WTC11 (cell line): ENCODE measurements at regions not wholly inside any gene's neighbourhood (a gene's known extent, or its start where the extent isn't known, plus 50 kb on each side); places are given as distances from the start of the nearest gene placed in this dataset.

Experiments
- ATAC-seq: fragments of 200-7000 bp; cut with Tn5 transposase; 2 replicates; pipeline ENCODE4 v1.10.0; 2021; ENCODE audit warnings: mild to moderate bottlenecking, moderate library complexity
- CTCF ChIA-PET: fragments of 300-600 bp; sonication (Branson Sonifier 250); formaldehyde crosslinking; loops from one replicate; lab custom pipeline; 2021; ENCODE audit warnings: antibody characterized with exemption; lab: Charles Lee
- POLR2A ChIA-PET: fragments of 350-600 bp; sonication (Branson Sonifier 250); formaldehyde crosslinking; loops from one replicate; lab custom pipeline; 2021; ENCODE audit warnings: antibody characterized with exemption; lab: Charles Lee
- DNase-seq: peaks from one replicate; pipeline ENCODE4 v3.0.0; 2021; ENCODE audit warnings: low spot score
- H3K27ac Mint-ChIP-seq: 2 replicates; pipeline ENCODE4 v1.8.0; 2021; ENCODE audit warnings: mixed read lengths
- H3K27me3 Mint-ChIP-seq: 2 replicates; pipeline ENCODE4 v1.8.0; 2021; ENCODE audit warnings: low read depth, mild to moderate bottlenecking, moderate library complexity, mixed read lengths
- H3K36me3 Mint-ChIP-seq: 2 replicates; pipeline ENCODE4 v1.8.0; 2021; ENCODE audit warnings: mixed read lengths
- H3K4me1 Mint-ChIP-seq: 2 replicates; pipeline ENCODE4 v1.8.0; 2022; ENCODE audit warnings: mixed read lengths
- H3K4me3 Mint-ChIP-seq: 2 replicates; pipeline ENCODE4 v1.8.0; 2021; ENCODE audit warnings: mild to moderate bottlenecking, moderate library complexity, mixed read lengths
- H3K9me3 Mint-ChIP-seq: 2 replicates; pipeline ENCODE4 v1.8.0; 2021; ENCODE audit warnings: mixed read lengths
- GABPB1 ChIP-seq: sonication (generic); formaldehyde crosslinking; IDR thresholded peaks from 2 replicates; pipeline ENCODE4 v1.8.1; 2023; ENCODE audit warnings: mild to moderate bottlenecking, missing genetic modification reagents
- GRHL2 ChIP-seq: fragments of 250-450 bp; sonication (Bioruptor Pico); IDR thresholded peaks from 2 replicates; pipeline ENCODE4 v1.8.0; 2022; ENCODE audit warnings: mild to moderate bottlenecking, moderate library complexity; ENCODE audit not compliant: insufficient replicate concordance, severe bottlenecking
- JAZF1 ChIP-seq: fragments of 250-450 bp; sonication (Bioruptor Pico); IDR thresholded peaks from 2 replicates; pipeline ENCODE4 v1.9.0; 2021; ENCODE audit warnings: moderate library complexity, mild to moderate bottlenecking, inconsistent platforms
- MXD4 ChIP-seq: fragments of 250-450 bp; sonication (Bioruptor Pico); IDR thresholded peaks from 2 replicates; pipeline ENCODE4 v1.8.0; 2021; ENCODE audit warnings: mild to moderate bottlenecking, moderate library complexity, borderline replicate concordance
- NFYB ChIP-seq: sonication (generic); formaldehyde crosslinking; conservative IDR thresholded peaks from 2 replicates; pipeline ENCODE4 v1.8.0; 2022; ENCODE audit warnings: low read depth, missing genetic modification reagents
- SMAD4 ChIP-seq: sonication (generic); formaldehyde crosslinking; IDR thresholded peaks from 2 replicates; pipeline ENCODE4 v1.8.0; 2022; ENCODE audit warnings: mild to moderate bottlenecking, missing genetic modification reagents
- TF ChIP-seq, protein P1 (sequence below): sonication (generic); formaldehyde crosslinking; IDR thresholded peaks from 2 replicates; pipeline ENCODE4 v1.8.0; 2022; ENCODE audit warnings: missing genetic modification reagents
- TF ChIP-seq, protein P2 (sequence below): sonication (generic); formaldehyde crosslinking; IDR thresholded peaks from 2 replicates; pipeline ENCODE4 v1.8.1; 2023; ENCODE audit warnings: mild to moderate bottlenecking, missing genetic modification reagents, moderate library complexity
- TF ChIP-seq, protein P3 (sequence below): fragments of 250-450 bp; sonication (Bioruptor Pico); IDR thresholded peaks from 2 replicates; pipeline ENCODE4 v2.1.2; 2022; ENCODE audit warnings: mild to moderate bottlenecking, moderate library complexity
- TF ChIP-seq, protein P4 (sequence below): sonication (generic); formaldehyde crosslinking; IDR thresholded peaks from 2 replicates; pipeline ENCODE4 v1.8.0; 2023; ENCODE audit warnings: missing genetic modification reagents
- TF ChIP-seq, protein P5 (sequence below): fragments of 250-450 bp; sonication (Bioruptor Pico); IDR thresholded peaks from 2 replicates; pipeline ENCODE4 v1.9.0; 2021; ENCODE audit warnings: mild to moderate bottlenecking, borderline replicate concordance
- TF ChIP-seq, protein P6 (sequence below): fragments of 250-450 bp; sonication (Bioruptor Pico); conservative IDR thresholded peaks from 2 replicates; pipeline ENCODE4 v1.9.0; 2021; ENCODE audit warnings: mild to moderate bottlenecking
- TF ChIP-seq, protein P7 (sequence below): sonication (generic); formaldehyde crosslinking; IDR thresholded peaks from 2 replicates; pipeline ENCODE4 v1.8.1; 2023; ENCODE audit warnings: mild to moderate bottlenecking, missing genetic modification reagents
- TF ChIP-seq, protein P8 (sequence below): sonication (generic); formaldehyde crosslinking; IDR thresholded peaks from 2 replicates; pipeline ENCODE4 v1.8.0; 2022; ENCODE audit warnings: mild to moderate bottlenecking, missing genetic modification reagents

DNA sequence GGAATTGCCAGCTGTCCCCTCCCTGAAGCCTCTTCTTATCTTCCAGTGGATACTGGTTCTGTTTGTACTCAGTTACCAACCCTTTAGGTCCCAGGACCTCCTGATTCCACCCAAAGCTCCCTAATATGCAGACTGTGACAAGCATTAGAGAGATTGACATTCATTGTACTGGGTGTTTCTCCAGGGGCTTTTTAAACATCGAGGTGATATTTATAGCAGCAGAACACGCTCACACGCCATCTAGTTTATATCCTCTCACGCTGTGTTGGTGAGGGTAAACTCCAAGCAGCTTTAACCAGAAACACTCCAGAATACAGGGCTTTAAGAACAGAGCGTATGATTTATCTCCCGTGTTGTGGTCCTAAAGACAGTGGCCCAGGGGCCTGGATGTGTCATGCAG, 238.4 kb downstream of the IRF8 start (continued):
- TF ChIP-seq, protein P1, sequence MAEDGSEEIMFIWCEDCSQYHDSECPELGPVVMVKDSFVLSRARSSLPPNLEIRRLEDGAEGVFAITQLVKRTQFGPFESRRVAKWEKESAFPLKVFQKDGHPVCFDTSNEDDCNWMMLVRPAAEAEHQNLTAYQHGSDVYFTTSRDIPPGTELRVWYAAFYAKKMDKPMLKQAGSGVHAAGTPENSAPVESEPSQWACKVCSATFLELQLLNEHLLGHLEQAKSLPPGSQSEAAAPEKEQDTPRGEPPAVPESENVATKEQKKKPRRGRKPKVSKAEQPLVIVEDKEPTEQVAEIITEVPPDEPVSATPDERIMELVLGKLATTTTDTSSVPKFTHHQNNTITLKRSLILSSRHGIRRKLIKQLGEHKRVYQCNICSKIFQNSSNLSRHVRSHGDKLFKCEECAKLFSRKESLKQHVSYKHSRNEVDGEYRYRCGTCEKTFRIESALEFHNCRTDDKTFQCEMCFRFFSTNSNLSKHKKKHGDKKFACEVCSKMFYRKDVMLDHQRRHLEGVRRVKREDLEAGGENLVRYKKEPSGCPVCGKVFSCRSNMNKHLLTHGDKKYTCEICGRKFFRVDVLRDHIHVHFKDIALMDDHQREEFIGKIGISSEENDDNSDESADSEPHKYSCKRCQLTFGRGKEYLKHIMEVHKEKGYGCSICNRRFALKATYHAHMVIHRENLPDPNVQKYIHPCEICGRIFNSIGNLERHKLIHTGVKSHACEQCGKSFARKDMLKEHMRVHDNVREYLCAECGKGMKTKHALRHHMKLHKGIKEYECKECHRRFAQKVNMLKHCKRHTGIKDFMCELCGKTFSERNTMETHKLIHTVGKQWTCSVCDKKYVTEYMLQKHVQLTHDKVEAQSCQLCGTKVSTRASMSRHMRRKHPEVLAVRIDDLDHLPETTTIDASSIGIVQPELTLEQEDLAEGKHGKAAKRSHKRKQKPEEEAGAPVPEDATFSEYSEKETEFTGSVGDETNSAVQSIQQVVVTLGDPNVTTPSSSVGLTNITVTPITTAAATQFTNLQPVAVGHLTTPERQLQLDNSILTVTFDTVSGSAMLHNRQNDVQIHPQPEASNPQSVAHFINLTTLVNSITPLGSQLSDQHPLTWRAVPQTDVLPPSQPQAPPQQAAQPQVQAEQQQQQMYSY (CRISPR knock-in tag) = no peak
- TF ChIP-seq, protein P2, sequence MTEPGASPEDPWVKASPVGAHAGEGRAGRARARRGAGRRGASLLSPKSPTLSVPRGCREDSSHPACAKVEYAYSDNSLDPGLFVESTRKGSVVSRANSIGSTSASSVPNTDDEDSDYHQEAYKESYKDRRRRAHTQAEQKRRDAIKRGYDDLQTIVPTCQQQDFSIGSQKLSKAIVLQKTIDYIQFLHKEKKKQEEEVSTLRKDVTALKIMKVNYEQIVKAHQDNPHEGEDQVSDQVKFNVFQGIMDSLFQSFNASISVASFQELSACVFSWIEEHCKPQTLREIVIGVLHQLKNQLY (CRISPR knock-in tag) = no peak
- TF ChIP-seq, protein P3, sequence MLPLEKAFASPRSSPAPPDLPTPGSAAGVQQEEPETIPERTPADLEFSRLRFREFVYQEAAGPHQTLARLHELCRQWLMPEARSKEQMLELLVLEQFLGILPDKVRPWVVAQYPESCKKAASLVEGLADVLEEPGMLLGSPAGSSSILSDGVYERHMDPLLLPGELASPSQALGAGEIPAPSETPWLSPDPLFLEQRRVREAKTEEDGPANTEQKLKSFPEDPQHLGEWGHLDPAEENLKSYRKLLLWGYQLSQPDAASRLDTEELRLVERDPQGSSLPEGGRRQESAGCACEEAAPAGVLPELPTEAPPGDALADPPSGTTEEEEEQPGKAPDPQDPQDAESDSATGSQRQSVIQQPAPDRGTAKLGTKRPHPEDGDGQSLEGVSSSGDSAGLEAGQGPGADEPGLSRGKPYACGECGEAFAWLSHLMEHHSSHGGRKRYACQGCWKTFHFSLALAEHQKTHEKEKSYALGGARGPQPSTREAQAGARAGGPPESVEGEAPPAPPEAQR (CRISPR knock-in tag) = no peak
- TF ChIP-seq, protein P4, sequence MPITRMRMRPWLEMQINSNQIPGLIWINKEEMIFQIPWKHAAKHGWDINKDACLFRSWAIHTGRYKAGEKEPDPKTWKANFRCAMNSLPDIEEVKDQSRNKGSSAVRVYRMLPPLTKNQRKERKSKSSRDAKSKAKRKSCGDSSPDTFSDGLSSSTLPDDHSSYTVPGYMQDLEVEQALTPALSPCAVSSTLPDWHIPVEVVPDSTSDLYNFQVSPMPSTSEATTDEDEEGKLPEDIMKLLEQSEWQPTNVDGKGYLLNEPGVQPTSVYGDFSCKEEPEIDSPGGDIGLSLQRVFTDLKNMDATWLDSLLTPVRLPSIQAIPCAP (CRISPR knock-in tag) = no peak
- TF ChIP-seq, protein P5, sequence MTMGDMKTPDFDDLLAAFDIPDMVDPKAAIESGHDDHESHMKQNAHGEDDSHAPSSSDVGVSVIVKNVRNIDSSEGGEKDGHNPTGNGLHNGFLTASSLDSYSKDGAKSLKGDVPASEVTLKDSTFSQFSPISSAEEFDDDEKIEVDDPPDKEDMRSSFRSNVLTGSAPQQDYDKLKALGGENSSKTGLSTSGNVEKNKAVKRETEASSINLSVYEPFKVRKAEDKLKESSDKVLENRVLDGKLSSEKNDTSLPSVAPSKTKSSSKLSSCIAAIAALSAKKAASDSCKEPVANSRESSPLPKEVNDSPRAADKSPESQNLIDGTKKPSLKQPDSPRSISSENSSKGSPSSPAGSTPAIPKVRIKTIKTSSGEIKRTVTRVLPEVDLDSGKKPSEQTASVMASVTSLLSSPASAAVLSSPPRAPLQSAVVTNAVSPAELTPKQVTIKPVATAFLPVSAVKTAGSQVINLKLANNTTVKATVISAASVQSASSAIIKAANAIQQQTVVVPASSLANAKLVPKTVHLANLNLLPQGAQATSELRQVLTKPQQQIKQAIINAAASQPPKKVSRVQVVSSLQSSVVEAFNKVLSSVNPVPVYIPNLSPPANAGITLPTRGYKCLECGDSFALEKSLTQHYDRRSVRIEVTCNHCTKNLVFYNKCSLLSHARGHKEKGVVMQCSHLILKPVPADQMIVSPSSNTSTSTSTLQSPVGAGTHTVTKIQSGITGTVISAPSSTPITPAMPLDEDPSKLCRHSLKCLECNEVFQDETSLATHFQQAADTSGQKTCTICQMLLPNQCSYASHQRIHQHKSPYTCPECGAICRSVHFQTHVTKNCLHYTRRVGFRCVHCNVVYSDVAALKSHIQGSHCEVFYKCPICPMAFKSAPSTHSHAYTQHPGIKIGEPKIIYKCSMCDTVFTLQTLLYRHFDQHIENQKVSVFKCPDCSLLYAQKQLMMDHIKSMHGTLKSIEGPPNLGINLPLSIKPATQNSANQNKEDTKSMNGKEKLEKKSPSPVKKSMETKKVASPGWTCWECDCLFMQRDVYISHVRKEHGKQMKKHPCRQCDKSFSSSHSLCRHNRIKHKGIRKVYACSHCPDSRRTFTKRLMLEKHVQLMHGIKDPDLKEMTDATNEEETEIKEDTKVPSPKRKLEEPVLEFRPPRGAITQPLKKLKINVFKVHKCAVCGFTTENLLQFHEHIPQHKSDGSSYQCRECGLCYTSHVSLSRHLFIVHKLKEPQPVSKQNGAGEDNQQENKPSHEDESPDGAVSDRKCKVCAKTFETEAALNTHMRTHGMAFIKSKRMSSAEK (CRISPR knock-in tag) = no peak
- TF ChIP-seq, all 79 proteins: peak for 0

DNA sequence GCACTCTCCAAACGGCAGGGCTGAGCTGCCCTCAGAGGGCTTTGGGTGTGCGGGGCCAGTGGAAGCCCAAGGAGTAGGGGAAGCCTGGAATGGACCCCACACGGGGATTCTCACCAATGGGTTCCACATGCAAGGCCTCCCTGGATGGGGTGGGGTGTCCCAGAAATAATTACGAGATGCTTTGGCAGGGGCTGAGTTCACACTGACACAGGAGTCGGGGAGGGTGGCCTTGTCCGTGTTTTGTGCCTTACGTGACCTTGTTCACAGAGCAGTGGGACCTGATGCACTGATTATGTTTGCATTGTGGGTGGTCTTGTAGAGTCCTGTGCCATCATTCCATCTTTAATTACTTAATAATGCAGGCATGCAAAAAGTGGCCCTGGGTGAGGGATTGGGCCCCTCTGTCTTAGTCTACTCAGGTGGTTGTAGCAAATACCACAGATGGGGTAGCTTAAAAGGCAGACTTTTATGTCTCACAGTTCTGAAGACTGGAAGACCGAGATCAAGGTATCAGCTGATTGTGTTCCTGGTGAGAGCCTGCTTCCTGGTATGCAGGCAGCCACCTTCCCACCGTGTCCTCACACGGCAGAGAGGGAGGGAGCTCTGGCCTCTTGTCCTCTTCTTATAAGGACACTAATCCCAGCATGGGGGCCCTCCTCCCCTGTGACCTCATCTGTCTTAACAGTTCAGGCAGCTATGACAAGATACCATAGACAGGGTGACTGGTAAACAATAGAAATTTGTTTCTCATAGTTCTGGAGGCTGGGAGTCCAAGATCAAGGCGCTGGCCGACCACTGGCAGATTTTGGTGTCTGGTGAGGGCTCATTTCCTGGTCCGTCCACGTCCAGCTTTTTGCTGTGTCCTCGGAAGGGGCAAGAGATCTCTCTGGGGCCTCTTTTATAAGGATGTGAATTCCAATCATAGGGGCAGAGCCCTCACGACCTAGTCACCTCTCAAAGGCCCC, 239.4 kb downstream of the IRF8 start:
- H3K4me1 Mint-ChIP-seq = no peaks in the 10 kb centered on the region
- no peaks in the 10 kb centered on the region for H3K9me3 Mint-ChIP-seq
- DNase-seq (no peak), ATAC-seq (no peak)
- CTCF ChIA-PET = interaction anchor here (0.6 to 2.6 kb wide), 4 partner anchors 21 to 379 kb away, joined by 3 to 6 read pairs (median 4); no protein-coding TSS in a partner anchor
- TF ChIP-seq JAZF1 (CRISPR knock-in tag) (no peak), GABPB1 (no peak), MXD4 (CRISPR knock-in tag) (no peak), GRHL2 (CRISPR knock-in tag) (no peak), SMAD4 (CRISPR knock-in tag) (no peak), NFYB (CRISPR knock-in tag) (no peak)
- TF ChIP-seq, protein P6, sequence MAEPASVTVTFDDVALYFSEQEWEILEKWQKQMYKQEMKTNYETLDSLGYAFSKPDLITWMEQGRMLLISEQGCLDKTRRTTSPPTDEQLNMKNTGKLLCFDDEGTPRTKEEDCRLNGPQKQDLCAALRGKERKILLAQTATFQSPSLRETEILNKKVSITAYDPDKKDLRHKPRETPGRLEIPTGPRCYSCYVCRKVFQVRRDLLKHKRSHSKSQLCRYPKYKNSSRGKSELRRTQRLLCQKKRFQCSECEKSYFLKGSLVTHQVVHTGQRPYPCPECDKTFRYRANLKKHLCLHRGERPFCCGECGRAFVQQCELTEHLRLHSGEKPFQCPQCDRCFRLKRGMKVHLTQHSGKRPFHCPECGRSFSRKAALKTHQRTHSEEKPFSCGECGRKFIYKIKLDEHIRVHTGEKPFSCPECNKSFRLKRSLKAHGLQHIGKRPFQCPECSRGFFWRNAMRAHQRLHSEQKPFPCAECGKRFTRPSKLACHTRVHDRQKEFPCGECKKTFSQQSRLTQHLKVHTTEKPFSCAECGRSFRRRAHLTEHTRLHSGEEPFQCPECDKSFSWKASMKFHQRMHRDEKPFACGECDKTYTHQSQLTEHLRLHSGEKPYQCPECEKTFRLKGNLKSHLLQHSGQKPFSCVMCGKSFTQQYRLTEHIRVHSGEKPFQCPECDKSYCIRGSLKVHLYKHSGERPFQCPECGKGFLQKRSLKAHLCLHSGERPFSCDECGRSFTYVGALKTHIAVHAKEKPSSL = no peak
- TF ChIP-seq, protein P7, sequence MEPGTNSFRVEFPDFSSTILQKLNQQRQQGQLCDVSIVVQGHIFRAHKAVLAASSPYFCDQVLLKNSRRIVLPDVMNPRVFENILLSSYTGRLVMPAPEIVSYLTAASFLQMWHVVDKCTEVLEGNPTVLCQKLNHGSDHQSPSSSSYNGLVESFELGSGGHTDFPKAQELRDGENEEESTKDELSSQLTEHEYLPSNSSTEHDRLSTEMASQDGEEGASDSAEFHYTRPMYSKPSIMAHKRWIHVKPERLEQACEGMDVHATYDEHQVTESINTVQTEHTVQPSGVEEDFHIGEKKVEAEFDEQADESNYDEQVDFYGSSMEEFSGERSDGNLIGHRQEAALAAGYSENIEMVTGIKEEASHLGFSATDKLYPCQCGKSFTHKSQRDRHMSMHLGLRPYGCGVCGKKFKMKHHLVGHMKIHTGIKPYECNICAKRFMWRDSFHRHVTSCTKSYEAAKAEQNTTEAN (CRISPR knock-in tag) = no peak
- TF ChIP-seq, protein P8, sequence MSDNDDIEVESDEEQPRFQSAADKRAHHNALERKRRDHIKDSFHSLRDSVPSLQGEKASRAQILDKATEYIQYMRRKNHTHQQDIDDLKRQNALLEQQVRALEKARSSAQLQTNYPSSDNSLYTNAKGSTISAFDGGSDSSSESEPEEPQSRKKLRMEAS (CRISPR knock-in tag) = no peak
- TF ChIP-seq, protein P1 (CRISPR knock-in tag) = no peak
- no peaks in the 10 kb centered on the region for H3K36me3 Mint-ChIP-seq
- no peak overlapping the region for H3K27ac Mint-ChIP-seq
- peaks cover 5% of the 10 kb centered on the region for H3K27me3 Mint-ChIP-seq
- H3K4me3 Mint-ChIP-seq = no peak overlapping the region
- POLR2A ChIA-PET = no interaction called here
